ENCODE measurements at regions not wholly inside any gene's neighbourhood (a gene's known extent, or its start where the extent isn't known, plus 50 kb on each side); places are given as distances from the start of the nearest gene placed in this dataset.

DNA sequence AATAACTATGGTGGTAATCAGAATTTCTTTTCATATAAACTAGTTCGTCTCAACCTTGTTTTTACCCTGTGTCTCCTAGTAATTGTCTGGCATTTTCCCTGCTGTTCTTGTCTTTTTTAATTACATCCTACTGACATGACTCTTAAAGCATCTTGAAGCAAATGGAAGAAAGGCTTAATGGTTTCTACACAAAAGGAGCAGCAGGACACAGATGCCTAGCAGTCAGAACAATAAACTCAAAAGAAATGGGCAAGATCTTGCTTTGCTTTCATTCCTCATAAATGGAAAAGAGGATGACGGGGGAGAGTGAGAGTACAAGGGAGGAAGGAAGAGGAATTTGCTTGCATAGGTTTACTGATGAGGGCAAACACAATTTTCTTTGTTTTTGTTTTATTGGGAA is 293.2 kb upstream of the EMCN start:
- DNase-seq (ENCODE audit: extremely low read depth, low read depth), result no peak

DNA sequence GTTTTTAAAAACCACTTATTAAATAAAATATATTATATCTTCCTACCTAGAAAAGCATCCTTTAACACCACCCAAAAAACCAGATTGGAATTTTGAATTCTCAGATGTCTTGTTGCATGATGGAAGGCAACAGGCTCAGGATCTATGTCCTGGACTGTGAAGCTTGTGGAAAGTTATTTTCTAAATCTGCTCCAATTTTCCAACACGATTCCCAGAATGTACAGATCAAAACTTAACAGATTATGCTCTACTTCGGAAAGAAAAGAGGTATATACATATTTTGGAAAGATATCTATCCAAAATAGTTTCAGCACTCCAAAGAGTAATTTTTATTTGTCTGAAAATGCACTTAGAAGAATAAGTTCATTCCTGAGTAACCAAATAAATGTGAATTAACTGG is 291.7 kb upstream of the EMCN start:
- DNase-seq (ENCODE audit: extremely low read depth, low read depth), result no peak

DNA sequence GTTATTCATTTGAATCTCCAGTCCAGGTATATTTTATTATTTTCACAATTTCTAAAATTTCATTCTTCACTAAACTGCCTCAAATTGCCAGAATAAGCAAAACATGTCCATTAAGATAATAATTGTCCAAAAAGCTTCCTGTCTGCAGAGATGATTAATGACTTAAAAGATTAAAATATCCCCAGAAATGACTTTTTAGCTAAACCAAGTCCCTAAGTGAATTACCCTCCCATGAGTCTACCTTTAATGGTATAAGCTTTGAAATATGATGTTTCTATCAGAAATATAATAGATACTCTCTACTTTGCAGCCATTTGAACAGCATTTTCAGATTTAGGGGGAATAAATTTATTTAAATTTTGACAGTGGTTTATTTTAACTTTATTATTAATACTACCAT is 289.2 kb upstream of the EMCN start:
- no peak for DNase-seq (ENCODE audit: extremely low read depth, low read depth)

DNA sequence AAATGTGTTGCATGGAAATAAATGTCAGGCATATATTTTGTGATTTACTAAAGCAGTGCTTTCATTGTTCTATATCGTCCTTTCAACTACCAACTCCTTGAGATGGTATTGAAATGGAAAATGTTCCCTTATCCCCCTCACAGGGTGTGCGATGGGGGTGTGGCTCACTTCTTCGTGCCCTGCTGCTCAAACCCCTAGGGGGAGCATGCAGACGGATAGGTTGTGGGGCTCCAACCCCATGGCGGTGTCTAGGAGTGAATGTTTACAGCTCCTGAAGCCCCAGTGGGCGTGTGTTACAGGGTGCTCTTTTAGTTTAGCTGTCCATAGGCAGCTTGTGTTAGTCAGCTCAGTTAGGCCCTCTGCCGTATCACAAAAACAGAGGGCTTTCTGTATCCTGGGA is 287.7 kb upstream of the EMCN start:
- DNase-seq (ENCODE audit: extremely low read depth, low read depth), result no peak

DNA sequence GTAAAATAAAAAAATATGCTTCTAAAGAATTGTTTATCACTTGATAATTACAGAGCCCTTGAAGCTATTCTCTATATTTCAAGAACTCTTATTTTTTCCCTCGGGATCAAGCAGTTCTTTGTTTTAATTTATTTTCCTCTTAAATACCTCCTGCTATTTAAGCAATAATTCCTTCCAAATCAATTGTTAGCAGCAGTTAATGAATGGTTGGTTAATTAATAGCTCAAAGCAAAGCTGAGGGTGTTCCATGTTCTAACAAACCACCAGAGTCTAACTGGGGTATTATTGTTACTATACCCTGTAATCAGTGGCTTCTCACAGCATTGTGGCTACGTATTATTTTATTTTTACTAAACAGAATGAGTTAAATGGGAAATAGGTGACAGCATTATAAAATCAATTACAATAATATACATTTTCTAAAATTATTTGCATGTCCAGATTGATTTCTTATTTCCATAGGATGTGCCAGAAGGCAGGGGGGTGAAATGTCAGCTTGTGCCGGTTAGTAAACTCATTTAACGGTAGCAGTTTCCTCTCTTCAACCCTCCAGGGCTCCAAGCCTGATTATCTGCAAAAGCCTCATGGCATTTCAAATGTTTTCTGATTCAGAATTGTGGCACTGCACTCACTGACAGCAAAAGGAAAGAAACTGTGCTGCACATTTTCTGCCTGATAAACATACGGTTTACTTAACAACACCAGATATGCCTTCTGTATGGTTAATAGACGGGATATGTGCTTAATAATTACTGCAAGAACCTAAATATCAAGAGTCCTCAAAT is 286.9 kb upstream of the EMCN start:
- DNase-seq (ENCODE audit: extremely low read depth, low read depth), result no peak

DNA sequence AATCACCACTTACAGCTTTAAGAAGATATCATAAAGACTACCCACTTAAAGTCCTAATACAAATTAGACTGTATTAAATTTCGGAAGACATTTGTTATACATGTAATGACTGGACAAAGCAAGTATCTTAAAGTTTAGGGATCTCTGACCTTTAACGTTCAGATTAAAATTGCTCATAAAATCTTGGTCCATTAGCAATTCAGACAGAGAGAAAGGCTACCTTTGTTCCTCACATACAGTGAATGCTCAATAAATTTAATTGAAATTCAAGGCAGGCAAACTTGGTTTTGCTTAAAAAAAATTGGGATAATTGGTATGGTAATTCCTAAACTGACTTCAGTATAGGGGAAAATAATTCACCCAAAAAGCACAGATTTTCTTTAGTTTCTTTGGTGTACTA is 285.9 kb upstream of the EMCN start:
- DNase-seq (ENCODE audit: extremely low read depth, low read depth), result no peak

DNA sequence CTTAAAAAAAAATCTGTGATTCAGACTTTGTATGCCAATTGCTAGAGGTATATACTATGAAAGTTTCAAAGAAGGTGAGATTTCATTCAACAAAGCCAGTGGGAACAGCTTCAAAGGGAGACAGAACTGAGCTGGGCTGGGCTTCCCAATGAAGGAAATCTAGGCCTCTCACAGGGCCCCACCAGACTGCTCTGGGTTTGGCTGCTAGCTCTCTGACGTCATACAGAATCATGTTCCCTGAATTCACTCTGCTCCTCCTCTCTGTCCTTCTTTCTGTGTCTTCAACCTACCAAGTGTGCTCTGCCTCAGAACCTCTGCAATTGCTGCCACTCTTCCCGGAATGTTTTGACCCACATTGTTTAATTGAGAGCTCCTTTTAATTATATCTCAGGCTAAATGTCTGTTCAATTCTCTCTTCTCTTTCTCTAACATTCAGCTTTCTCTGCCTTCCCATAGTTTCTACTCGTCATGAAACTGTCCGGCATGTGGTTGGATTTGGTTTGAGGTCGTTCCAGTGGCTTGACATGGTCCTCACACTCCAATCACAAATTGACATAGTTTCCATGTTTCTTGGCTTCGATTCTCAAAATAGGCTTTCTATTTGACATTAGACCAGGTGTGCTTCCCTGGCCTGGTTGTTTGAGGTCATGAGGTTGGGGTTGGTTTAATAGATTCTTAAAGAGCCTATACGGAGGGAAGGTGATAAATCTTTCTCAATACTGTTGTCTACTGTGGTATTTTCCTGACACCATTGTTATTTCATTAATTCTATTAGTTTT is 282.1 kb upstream of the EMCN start:
- DNase-seq (ENCODE audit: extremely low read depth, low read depth), result no peak

DNA sequence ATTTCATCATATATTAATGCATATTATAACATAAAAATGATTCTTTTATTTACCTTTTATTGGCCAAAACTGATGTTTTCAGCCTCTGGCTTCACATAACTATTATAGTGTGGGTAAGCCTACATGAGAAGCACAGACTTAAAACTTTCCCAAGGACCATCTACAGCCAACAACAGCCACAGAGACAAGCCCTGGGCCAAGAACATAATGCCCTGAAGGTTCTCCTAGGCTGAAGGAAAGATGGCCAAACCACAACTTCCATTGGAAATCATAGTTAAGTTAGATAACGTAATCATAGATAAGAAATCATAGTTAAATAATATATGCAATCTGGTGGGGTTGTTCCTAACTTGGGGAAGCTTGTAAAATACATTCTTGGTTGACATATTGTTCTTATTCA is 280.0 kb upstream of the EMCN start:
- DNase-seq (ENCODE audit: extremely low read depth, low read depth), result no peak

DNA sequence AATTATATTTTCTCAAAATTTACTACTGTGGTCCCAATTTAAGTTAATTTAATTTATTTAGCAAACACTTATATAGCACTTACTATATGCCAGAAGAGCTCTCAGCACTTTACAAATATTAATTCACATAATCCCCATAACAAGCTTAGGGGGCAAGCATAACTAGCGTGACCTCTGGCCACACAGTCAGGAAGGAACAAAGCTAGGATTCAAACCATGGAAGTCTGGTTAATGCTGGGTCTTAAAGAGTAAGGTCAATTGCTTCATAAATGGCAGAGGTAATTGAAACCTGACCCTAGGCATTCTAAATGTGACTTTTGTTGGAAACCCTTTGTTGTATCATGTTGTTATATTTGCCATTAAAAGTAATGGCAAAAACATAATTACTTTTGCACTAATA is 279.5 kb upstream of the EMCN start:
- no peak for DNase-seq (ENCODE audit: extremely low read depth, low read depth)

DNA sequence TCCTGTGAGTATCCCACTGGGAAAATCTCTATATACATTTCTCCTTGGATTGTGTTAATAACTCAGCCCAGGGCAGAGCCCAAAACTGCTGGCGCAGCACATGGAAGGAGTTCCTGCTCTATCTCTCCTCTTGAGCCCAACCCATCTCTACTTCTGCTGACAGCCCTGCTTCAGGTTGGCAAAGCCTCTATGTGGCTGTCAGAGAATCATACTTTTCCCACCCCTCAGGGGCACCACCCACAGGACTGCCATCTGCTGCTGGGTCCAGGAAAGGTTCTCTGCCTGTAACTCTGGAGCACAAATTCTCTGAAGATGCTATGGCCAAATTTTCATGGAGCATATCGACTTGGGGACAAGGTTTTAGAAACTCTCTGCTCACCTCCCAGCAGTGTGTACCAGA is 278.5 kb upstream of the EMCN start:
- no peak for DNase-seq (ENCODE audit: extremely low read depth, low read depth)

DNA sequence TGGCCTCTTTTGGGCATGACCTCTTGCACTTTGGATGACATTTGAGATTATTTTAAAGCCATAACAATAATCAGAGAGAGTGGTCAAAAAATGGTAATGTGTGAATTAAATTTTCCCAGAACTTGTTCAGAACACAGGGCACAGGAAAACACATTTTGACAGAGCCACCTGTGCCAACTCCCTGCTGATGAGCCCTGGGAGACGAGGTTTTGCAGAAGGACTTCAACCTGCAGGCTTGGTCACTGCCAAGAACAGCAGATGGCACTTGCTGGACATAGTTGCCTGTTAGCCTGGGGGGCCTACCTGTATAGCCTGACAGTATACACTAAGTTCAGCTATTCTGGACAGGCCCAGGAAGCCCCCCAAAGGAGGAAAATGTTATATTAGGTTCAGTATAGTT is 277.8 kb upstream of the EMCN start:
- no peak for DNase-seq (ENCODE audit: extremely low read depth, low read depth)

DNA sequence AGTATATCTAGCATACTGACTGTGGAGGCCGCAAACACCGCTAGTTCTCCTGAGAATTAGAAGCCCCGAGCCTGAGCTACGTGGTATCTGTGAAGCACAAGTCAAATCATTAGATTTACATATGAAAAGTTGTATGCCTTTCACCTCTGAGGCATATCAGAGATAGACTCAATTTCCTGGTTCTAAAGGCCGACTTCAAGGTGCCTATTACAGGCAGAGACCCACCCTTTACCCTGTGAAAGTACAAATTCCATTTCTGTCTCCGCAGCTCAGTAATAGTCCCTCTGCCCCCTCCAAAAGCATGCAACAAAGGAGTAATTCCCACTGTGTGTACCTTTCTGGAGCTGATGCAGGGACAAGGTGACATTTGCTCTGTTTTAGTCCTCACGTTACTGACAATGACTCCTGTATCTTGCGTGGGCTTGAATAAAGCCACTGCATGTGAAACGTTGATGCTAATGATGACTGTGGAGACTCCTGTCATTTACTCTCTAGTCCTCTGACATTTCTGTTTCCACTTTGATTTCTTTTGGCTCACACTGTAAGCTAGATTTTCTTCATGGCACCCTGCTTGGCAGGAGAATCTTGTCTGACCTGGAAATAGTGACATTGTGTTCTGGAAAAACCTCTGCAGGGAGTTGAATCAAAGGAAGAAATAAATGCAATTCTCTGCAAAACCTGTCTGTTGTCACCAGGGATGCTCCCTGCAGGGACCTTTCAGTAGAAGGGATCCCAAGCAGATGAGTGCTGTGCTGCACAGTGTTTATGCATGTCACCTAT is 273.2 kb upstream of the EMCN start:
- no peak for DNase-seq (ENCODE audit: extremely low read depth, low read depth)

DNA sequence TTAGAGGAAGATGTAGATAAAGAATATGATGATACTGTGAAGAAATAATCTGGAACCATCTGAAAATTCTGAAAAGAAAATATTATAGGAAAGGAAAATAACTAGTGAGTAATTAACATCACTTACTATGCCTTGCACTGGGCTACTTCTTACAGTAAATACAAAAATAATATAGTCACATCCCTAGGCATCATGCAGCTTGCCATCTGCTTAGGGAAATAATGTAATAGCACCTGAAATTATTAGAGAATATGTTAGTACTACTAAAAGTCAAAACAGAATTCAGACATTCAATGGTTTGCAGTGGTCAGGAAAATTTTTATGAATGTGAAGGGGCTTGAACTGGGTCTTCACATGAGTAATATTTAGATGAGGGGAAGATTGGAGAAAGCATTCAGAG is 272.2 kb upstream of the EMCN start:
- no peak for DNase-seq (ENCODE audit: extremely low read depth, low read depth)

DNA sequence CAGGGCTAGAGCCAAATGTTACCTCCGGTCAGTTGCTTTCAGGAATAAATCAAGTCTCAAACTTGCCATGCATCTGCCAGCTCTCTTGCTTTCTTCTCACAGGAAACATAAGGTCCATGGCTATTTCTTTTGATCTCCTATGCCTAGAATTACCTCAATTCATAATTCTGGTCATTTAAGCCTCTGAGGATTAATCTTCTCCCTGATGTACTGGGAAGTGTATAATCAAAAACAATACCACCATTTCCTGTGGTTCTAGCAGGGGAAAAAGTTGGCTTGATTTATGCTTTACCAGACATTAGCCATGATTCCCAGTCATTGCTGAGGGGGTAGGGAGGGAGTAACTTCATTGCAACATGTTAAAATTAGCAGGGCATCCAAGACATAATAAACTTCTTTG is 268.7 kb upstream of the EMCN start:
- no peak for DNase-seq (ENCODE audit: extremely low read depth, low read depth)

DNA sequence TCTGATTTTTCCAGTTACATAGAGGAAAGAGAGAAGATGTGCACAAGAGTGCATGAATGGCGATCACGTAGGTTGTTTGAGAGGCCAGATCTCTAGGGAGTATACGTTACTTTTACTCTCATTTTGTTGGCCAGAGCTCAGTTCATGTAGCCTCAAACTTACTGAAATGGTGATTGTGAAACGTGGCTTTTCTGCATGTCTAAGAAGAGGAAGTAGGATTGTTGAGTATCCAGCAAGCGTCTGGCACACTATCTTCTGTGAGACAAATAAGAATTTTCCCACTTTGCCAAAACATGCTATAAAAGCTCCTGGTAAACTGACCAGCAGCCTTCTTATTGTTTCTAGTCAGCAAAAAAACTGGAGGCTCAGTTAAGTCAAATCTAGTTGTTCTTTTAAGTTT is 264.5 kb upstream of the EMCN start:
- DNase-seq (ENCODE audit: extremely low read depth, low read depth), result no peak

DNA sequence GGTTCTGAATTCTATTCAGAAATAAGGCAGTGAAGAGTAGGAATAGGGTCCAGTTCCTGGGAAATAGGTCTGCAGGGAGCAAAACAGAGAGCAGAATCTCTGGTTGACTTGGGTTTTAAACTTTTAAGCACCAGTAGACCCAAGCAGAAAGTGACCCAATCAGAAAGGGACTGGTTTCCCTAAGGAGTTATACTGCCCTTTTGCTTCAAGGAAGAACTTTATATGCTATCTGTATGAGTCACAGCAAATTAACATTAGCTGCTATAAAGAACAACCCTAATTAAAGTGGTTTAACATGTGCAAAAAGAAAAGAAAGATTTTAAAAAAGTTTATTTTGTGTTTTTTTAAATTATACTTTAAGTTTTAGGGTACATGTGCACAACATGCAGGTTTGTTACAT is 263.6 kb upstream of the EMCN start:
- DNase-seq (ENCODE audit: extremely low read depth, low read depth), result no peak

DNA sequence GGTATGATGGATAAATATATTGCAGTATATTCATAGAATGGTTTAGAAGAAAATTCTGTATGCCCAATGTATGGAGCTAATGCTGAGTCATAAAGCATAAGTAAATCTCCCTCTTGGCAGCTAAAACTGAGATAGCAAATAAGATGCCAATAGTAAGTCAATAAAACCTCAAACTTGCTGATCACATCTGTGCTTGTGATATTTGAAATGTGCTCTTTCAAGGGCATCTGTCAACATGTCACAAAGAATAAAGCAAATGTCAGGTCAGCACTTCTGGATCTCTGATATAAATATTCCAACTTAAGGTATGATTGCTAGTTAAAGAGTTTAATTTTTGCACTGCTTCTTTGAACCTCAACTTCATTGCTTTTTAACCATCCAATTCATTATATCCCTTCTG is 262.3 kb upstream of the EMCN start:
- DNase-seq (ENCODE audit: extremely low read depth, low read depth), result no peak

DNA sequence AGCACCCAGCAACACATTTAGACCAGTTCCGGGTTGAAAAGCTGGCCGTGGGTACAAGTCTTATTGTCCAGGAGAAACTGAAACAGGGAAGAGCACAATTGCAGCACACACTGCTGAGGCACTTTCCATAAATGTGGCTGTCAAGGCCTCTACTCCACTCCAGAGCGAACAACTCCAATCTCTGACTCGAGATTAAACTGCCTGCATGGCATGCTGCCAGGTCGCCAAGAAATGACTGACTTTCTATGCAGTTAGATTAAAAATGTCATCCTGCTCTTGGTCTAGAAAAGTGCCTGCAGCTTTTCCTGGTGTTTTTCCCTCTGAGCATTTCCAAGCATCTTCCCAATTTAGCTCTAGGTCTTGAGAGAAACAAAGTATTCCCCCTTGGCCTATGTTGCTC is 260.6 kb upstream of the EMCN start:
- no peak for DNase-seq (ENCODE audit: extremely low read depth, low read depth)

DNA sequence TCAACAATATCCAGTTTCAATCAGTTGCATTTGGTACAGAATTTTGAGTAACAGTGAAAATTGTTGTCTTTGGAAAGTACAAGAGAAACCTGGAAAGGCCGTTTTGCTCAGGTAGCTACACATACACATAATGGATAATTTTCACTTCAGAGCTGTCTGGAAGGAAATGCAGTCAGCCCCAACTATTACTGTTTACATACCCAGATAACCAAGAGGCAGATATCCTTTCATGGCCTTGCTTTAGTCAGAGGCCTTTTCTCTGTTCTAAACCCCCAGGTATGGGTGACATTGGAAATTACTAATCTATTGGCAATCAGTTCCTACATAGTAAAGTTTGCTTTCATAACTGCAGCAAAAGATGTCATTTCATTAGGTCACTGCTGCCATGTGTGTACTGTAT is 244.9 kb upstream of the EMCN start:
- DNase-seq (ENCODE audit: extremely low read depth, low read depth), result no peak

DNA sequence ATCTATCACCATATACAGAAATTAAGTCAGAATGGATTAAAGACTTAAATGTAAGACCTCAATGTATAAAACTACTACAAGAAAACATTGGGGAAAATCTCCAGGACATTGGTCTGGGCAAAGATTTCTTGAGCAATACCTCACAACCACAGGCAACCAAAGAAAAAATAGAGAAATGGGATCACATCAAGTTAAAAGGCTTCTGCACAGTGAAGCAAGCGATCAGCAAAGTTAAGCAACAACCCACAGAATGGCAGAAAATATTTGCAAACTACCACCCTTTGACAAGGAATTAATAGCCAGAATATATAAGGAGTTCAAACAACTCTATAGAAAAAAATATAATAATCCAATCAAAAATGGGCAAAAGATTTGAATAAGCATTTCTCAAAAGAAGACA is 236.9 kb upstream of the EMCN start:
- DNase-seq (ENCODE audit: extremely low read depth, low read depth), result no peak

DNA sequence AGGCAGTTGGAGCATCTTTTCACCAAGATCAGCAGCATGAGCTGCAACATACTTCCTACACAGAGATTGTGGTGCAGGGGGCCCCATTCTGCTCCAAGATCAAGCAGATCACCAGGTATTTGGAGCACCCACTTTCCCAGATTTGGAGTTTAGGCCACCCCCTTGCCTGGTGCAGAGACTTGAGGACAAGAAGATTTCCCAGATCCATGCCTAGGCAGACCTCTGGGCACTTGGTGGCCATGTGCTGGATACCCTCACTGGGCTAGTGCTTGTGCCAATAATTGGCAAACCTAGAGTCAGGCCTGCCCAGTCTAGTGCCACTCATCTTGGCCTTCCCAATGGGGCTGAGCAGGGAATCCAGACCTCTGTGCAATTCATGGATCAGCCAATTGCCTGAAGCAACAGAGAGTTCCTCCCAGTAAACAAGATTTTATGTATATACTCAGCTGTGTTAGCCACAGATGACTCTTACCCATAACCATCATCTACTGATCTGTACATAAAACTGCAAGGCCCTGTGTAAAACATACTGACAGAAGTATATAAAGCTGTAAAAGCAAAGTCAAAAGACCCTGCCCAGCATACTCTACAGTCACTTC is 228.4 kb upstream of the EMCN start:
- DNase-seq (ENCODE audit: extremely low read depth, low read depth), result no peak
